ENCODE measurements at regions not wholly inside any gene's neighbourhood (a gene's known extent, or its start where the extent isn't known, plus 50 kb on each side); places are given as distances from the start of the nearest gene placed in this dataset.
A peak's percentile ranks its signal among the peaks of the same experiment; 100 is the strongest.

DNA sequence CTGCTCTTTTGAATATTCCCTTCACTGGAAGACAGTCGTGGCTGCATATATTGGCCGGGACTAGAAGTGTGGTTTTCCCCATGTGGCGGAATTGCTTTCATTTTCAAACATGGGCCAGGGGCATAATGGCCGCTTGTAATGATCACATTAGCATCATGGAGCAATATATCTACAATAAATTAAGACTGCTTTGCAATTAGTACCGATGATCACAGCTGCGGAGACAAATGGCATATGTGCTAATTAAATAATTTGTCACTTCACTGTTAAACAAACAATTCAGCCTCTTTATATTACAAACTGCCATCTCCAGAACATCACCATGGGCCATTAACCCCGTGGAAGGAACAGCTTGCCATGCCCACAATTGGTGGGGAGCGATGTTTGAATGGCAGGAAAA lies 68.2 kb upstream of the OLIG2 start:
- POLR2A ChIA-PET = no interaction called here
- no TSS peak for BruUV-seq (replicated peaks)

DNA sequence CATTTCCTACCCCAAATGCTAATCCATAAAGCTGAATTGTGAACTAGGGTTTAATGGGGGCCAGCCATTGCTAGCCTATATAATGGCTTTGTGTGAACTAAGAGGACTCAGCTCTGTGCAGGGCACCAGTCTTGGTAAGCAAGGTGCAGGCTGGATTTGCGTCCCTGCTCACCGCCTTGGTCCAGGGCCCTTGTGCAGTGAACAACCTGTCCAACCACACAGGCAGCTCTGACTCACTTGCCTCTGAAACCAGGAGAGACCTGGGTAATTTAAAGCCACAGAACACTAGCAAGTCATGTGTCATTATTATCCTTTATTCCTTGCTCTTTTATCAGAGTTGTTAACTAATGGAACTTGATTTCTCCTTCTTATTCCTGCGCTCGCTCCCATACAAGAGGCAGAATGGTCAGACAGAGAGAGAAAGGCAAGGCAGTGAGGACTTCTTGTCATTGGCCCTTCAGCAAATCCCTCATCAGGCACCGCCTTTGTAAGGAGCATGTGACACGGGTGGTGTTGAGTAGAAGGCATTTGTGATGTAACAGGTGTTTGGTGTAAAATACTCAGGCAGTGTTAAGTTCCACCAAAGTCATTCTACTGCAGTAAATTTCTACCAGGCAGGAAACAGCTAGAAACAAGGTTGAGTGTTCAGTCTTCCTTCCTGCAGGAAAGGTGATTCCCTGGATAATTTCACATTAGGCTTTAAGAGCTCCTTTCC lies 67.3 kb upstream of the OLIG2 start:
- ChIA-PET RAD21 (ENCODE audit: low non-redundant PET in 1 of 2, low total read pairs in 2 of 2, uncharacterized antibody in 2 of 2, unreplicated experiment in 2 of 2) (no interaction called here), CTCF (interaction anchor here (2.2 kb wide), 1 partner anchor 18 kb away, joined by 8 read pairs; no protein-coding TSS in a partner anchor), POLR2A (no interaction called here)
- H3K9ac ChIP-seq (ENCODE audit: low read length) = no peak overlapping the region
- no peaks in the 10 kb centered on the region for H3K9me3 ChIP-seq (ENCODE audit: control insufficient read depth in 1 of 2, insufficient read depth in 1 of 2, low read depth in 1 of 2, low read length in 2 of 2)
- no peaks in the 10 kb centered on the region for H3K36me3 ChIP-seq (ENCODE audit: control insufficient read depth in 1 of 2, insufficient read depth in 2 of 2, low read length in 2 of 2)
- no peak overlapping the region for H2AFZ ChIP-seq (ENCODE audit: low read depth, low read length, poor library complexity, severe bottlenecking)
- TF ChIP-seq SP1 (IDR thresholded peaks at IDR 0.05; ENCODE audit: low read depth) (peak; percentile 27; the same call in 1 of the 2 replicates), TCF7L2 (IDR thresholded peaks at IDR 0.05; ENCODE audit: borderline replicate concordance, extremely low read depth, insufficient read depth, insufficient read length) (no peak), EZH2 (IDR thresholded peaks at IDR 0.05) (no peak), POLR2AphosphoS5 (IDR thresholded peaks at IDR 0.05; ENCODE audit: low read depth, low read length) (no peak)
- TF ChIP-seq, protein P1, sequence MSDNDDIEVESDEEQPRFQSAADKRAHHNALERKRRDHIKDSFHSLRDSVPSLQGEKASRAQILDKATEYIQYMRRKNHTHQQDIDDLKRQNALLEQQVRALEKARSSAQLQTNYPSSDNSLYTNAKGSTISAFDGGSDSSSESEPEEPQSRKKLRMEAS (IDR thresholded peaks at IDR 0.05) = peak; percentile 19; the same call in 1 of the 2 replicates
- H3K27ac ChIP-seq (ENCODE audit: low read depth, low read length) = no peak overlapping the region
- H3K4me2 ChIP-seq (ENCODE audit: low read length) = 0 out of 2 replicates have a peak overlapping the region, but pooled peaks have one; percentile 9
- H3K4me1 ChIP-seq (ENCODE audit: control insufficient read depth in 1 of 2, insufficient read depth in 2 of 2, low read length in 2 of 2) = peaks cover 0 to 8% of the 10 kb centered on the region in 2 experiments; a peak in 1 of 4 replicates
- no TSS peak for BruUV-seq (replicated peaks)
- peaks cover 84% of the 10 kb centered on the region for H3K27me3 ChIP-seq (ENCODE audit: insufficient read depth, low read length)
- no peaks in the 10 kb centered on the region for H3K79me2 ChIP-seq (ENCODE audit: insufficient read depth, low read length)
- no peaks in the 10 kb centered on the region for H4K20me1 ChIP-seq (ENCODE audit: insufficient read depth)
- ATAC-seq = peak; percentile 81
- no peak for DNase-seq (ENCODE audit: low read depth, low spot score)
- H3K9me2 ChIP-seq (ENCODE audit: insufficient read depth) = no peaks in the 10 kb centered on the region
- intact Hi-C loops (cut with micrococcal nuclease) = no loop called here
- H3K4me3 ChIP-seq (replicated peaks in 1 of 2; ENCODE audit: low read depth in 1 of 2, low read length in 2 of 2) = no peak overlapping the region

More for the DNA sequence above, 68.2 kb upstream of the OLIG2 start:
- no peak for TF ChIP-seq SIN3A (IDR thresholded peaks at IDR 0.05; ENCODE audit: low read depth)
- TF ChIP-seq ZFX (IDR thresholded peaks at IDR 0.05) = no peak
- TF ChIP-seq, protein P2, sequence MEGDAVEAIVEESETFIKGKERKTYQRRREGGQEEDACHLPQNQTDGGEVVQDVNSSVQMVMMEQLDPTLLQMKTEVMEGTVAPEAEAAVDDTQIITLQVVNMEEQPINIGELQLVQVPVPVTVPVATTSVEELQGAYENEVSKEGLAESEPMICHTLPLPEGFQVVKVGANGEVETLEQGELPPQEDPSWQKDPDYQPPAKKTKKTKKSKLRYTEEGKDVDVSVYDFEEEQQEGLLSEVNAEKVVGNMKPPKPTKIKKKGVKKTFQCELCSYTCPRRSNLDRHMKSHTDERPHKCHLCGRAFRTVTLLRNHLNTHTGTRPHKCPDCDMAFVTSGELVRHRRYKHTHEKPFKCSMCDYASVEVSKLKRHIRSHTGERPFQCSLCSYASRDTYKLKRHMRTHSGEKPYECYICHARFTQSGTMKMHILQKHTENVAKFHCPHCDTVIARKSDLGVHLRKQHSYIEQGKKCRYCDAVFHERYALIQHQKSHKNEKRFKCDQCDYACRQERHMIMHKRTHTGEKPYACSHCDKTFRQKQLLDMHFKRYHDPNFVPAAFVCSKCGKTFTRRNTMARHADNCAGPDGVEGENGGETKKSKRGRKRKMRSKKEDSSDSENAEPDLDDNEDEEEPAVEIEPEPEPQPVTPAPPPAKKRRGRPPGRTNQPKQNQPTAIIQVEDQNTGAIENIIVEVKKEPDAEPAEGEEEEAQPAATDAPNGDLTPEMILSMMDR (IDR thresholded peaks at IDR 0.05 in 2 of 3, conservative IDR thresholded peaks at IDR 0.05 in 1 of 3; ENCODE audit: borderline replicate concordance in 1 of 3, insufficient read depth in 1 of 3, low read depth in 2 of 3, low read length in 2 of 3) = no peak
- no peak for TF ChIP-seq TCF7L2 (IDR thresholded peaks at IDR 0.05; ENCODE audit: borderline replicate concordance, extremely low read depth, insufficient read depth, insufficient read length)
- Histone ChIP-seq H3K4me1 (ENCODE audit: control insufficient read depth in 1 of 2, insufficient read depth in 2 of 2, low read length in 2 of 2) (peaks cover 0 to 8% of the 10 kb centered on the region in 2 experiments; a peak in 1 of 4 replicates), H3K9me2 (ENCODE audit: insufficient read depth) (no peaks in the 10 kb centered on the region), H3K4me2 (ENCODE audit: low read length) (no peak overlapping the region), H3K9me3 (ENCODE audit: control insufficient read depth in 1 of 2, insufficient read depth in 1 of 2, low read depth in 1 of 2, low read length in 2 of 2) (no peaks in the 10 kb centered on the region), H3K27ac (ENCODE audit: low read depth, low read length) (no peak overlapping the region), H3K36me3 (ENCODE audit: control insufficient read depth in 1 of 2, insufficient read depth in 2 of 2, low read length in 2 of 2) (no peaks in the 10 kb centered on the region), H3K9ac (ENCODE audit: low read length) (no peak overlapping the region), H3K79me2 (ENCODE audit: insufficient read depth, low read length) (no peaks in the 10 kb centered on the region), H3K27me3 (ENCODE audit: insufficient read depth, low read length) (peaks cover 90% of the 10 kb centered on the region), H2AFZ (ENCODE audit: low read depth, low read length, poor library complexity, severe bottlenecking) (no peak overlapping the region), H3K4me3 (replicated peaks in 1 of 2; ENCODE audit: low read depth in 1 of 2, low read length in 2 of 2) (no peak overlapping the region), H4K20me1 (ENCODE audit: insufficient read depth) (no peaks in the 10 kb centered on the region)
- CTCF ChIA-PET = interaction anchor here (2.2 kb wide), 1 partner anchor 17 kb away, joined by 8 read pairs; no protein-coding TSS in a partner anchor
- intact Hi-C loops (cut with micrococcal nuclease) = no loop called here
- RAD21 ChIA-PET (ENCODE audit: low non-redundant PET in 1 of 2, low total read pairs in 2 of 2, uncharacterized antibody in 2 of 2, unreplicated experiment in 2 of 2) = no interaction called here
- ATAC-seq = no peak
- DNase-seq (ENCODE audit: low read depth, low spot score) = no peak

Data from HCT116 (cell line).